ENCODE measurements at regions not wholly inside any gene's neighbourhood (a gene's known extent, or its start where the extent isn't known, plus 50 kb on each side); places are given as distances from the start of the nearest gene placed in this dataset.

DNA sequence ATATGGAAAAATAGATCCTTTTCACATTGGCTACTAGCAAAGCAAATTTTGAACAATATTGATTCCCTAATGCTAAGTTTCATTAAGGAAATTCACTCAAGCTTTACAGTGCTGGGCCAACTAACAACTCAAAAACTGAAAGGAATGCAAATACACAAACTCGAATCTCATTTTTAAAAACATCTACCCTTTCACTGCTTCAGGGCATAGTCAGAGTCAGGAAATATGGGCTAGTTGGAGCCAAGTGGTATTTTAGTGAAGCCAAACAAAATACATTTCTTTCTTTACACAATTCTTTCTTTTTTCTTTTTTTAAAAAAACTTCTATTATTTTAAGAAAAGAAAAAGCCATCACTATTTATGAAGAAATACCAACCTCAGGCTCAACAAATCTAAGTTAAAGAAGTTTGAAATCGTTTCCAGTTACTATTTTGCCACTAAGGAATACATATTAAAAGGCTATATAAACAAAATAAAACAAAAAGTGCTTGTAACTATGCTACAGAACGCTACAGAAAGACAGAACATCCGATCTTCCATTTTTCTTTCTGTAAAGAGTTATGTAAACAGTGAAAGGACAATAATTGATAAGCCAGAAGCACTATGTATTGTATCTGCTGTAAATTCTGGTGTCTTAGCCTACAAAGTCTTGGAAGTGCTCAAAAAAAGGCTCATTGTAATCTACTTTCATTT lies 113.6 kb upstream of the STK17B start:
- TF ChIP-seq YY1 (IDR thresholded peaks at IDR 0.05; ENCODE audit: low read depth), result no peak
- no peak for TF ChIP-seq NFIC (IDR thresholded peaks at IDR 0.05)
- no peak for TF ChIP-seq TEAD4 (IDR thresholded peaks at IDR 0.05)
- no peak for TF ChIP-seq REST (IDR thresholded peaks at IDR 0.05; ENCODE audit: low read depth)
- no peak for TF ChIP-seq TAF1 (IDR thresholded peaks at IDR 0.05; ENCODE audit: low read depth)
